ENCODE measurements at regions not wholly inside any gene's neighbourhood (a gene's known extent, or its start where the extent isn't known, plus 50 kb on each side); places are given as distances from the start of the nearest gene placed in this dataset.

GRCh38 chr9:38224941-38225340 lies 155.9 kb upstream of the SHB start:
- no peaks in the 10 kb centered on the region for H3K36me3 Mint-ChIP-seq
- H3K27me3 Mint-ChIP-seq (ENCODE audit: low read depth): peaks cover 99% of the 10 kb centered on the region
- no peaks in the 10 kb centered on the region for H3K9me3 Mint-ChIP-seq
- CTCF ChIA-PET: no interaction called here
- no peak overlapping the region for H3K4me3 Mint-ChIP-seq
- POLR2A ChIA-PET: no interaction called here
- no peak for DNase-seq (ENCODE audit: low spot score)
- H3K27ac Mint-ChIP-seq: no peak overlapping the region
- ATAC-seq: no peak
- TF ChIP-seq SP1 (CRISPR knock-in tag; conservative IDR thresholded peaks at IDR 0.05): no peak
- TF ChIP-seq ATF1 (CRISPR knock-in tag; IDR thresholded peaks at IDR 0.05): no peak
- TF ChIP-seq RORB (CRISPR knock-in tag; IDR thresholded peaks at IDR 0.05): no peak
- TF ChIP-seq JAZF1 (CRISPR knock-in tag; IDR thresholded peaks at IDR 0.05): no peak
- no peak for TF ChIP-seq ZBTB21 (CRISPR knock-in tag; IDR thresholded peaks at IDR 0.05; ENCODE audit: borderline replicate concordance)
- TF ChIP-seq STAT6 (CRISPR knock-in tag; conservative IDR thresholded peaks at IDR 0.05; ENCODE audit: low read depth): no peak
- no peak for TF ChIP-seq CREB1 (CRISPR knock-in tag; IDR thresholded peaks at IDR 0.05)
- TF ChIP-seq, protein P1, sequence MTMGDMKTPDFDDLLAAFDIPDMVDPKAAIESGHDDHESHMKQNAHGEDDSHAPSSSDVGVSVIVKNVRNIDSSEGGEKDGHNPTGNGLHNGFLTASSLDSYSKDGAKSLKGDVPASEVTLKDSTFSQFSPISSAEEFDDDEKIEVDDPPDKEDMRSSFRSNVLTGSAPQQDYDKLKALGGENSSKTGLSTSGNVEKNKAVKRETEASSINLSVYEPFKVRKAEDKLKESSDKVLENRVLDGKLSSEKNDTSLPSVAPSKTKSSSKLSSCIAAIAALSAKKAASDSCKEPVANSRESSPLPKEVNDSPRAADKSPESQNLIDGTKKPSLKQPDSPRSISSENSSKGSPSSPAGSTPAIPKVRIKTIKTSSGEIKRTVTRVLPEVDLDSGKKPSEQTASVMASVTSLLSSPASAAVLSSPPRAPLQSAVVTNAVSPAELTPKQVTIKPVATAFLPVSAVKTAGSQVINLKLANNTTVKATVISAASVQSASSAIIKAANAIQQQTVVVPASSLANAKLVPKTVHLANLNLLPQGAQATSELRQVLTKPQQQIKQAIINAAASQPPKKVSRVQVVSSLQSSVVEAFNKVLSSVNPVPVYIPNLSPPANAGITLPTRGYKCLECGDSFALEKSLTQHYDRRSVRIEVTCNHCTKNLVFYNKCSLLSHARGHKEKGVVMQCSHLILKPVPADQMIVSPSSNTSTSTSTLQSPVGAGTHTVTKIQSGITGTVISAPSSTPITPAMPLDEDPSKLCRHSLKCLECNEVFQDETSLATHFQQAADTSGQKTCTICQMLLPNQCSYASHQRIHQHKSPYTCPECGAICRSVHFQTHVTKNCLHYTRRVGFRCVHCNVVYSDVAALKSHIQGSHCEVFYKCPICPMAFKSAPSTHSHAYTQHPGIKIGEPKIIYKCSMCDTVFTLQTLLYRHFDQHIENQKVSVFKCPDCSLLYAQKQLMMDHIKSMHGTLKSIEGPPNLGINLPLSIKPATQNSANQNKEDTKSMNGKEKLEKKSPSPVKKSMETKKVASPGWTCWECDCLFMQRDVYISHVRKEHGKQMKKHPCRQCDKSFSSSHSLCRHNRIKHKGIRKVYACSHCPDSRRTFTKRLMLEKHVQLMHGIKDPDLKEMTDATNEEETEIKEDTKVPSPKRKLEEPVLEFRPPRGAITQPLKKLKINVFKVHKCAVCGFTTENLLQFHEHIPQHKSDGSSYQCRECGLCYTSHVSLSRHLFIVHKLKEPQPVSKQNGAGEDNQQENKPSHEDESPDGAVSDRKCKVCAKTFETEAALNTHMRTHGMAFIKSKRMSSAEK (CRISPR knock-in tag; IDR thresholded peaks at IDR 0.05; ENCODE audit: borderline replicate concordance): no peak
- no peak for TF ChIP-seq NR2C2 (CRISPR knock-in tag; IDR thresholded peaks at IDR 0.05)
- peaks cover 29% of the 10 kb centered on the region for H3K4me1 Mint-ChIP-seq

DNA sequence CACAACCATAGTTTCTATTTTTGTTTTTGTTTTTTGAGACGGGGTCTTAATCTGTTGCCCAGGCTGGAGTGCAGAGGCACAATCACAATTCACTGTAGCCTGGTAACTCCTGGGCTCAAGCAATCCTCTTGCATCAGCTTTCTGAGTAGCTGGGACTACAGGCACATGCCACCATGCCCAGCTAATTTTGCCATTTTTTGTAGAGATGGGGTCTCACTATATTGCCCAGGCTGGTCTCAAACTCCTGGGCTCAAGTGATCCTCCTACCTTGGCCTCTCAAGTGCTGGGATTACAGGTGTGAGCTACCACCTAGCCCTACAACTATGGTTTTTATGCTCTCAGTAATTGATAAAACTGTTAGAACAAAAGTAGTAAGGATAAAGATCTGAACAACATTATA lies 147.5 kb upstream of the SHB start:
- Mint-ChIP-seq H3K9me3 (no peaks in the 10 kb centered on the region), H3K36me3 (no peaks in the 10 kb centered on the region), H3K4me1 (peaks cover 13% of the 10 kb centered on the region), H3K27me3 (ENCODE audit: low read depth) (peaks cover 100% of the 10 kb centered on the region), H3K4me3 (no peak overlapping the region), H3K27ac (no peak overlapping the region)
- ChIA-PET CTCF (no interaction called here), POLR2A (no interaction called here)
- DNase-seq (ENCODE audit: low spot score) (no peak), ATAC-seq (no peak)
- peak; percentile 60 for TF ChIP-seq ZNF121 (CRISPR knock-in tag; IDR thresholded peaks at IDR 0.05)
- TF ChIP-seq EMX1 (CRISPR knock-in tag; IDR thresholded peaks at IDR 0.05): no peak
- no peak for TF ChIP-seq NR1H2 (CRISPR knock-in tag; IDR thresholded peaks at IDR 0.05)

DNA sequence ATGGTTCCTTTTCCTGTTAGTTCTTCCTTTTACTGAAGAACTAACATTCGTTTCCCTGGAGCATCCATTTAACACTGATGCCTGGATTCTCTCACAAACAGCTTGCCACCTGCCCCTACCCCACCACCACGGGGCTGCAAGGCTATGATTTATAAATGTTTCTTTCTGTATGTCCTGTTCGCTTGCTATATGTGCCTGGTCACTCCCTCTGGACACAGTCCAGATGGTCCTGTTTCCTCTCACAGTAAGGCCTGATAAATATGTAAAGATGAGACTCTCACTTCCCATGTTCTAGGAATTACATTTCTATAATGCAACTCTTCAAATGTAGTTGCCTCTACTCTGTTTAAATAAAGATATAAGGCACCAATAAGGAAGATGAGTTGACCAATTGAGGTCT lies 146.4 kb upstream of the SHB start:
- no peak overlapping the region for H3K27ac Mint-ChIP-seq
- CTCF ChIA-PET: no interaction called here
- POLR2A ChIA-PET: no interaction called here
- no peak for DNase-seq (ENCODE audit: low spot score)
- no peak for TF ChIP-seq RELA (CRISPR knock-in tag; IDR thresholded peaks at IDR 0.05; ENCODE audit: borderline replicate concordance)
- H3K4me1 Mint-ChIP-seq: peaks cover 13% of the 10 kb centered on the region
- no peak overlapping the region for H3K4me3 Mint-ChIP-seq
- no peaks in the 10 kb centered on the region for H3K36me3 Mint-ChIP-seq
- peaks cover 100% of the 10 kb centered on the region for H3K27me3 Mint-ChIP-seq (ENCODE audit: low read depth)
- H3K9me3 Mint-ChIP-seq: no peaks in the 10 kb centered on the region
- no peak for ATAC-seq

DNA sequence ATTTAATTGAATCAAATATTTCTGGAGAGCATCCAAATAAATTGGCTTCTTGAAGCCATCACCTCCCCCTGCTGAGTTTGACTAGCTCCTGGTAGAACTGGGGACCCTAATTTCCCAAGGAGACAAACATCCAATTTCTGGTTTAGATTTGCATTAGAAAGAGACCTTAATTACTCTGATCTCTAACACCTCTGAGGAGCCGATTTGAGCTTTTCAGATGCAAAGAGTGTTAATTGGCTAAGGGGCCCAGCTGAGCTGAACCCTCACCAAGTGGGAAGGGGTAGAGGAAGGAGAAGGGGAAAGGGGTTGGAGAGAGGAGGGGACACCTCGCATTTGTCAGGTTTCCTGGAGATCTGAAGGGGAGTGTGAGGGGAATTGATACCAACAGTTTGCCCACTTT lies 145.4 kb upstream of the SHB start:
- no peak overlapping the region for H3K4me3 Mint-ChIP-seq
- no peak for TF ChIP-seq ZNF281 (CRISPR knock-in tag; IDR thresholded peaks at IDR 0.05)
- TF ChIP-seq SP1 (CRISPR knock-in tag; conservative IDR thresholded peaks at IDR 0.05): 0 out of 2 replicates have a peak, but pooled peaks have one; percentile 38
- peak; percentile 31; the same call in 1 of the 2 replicates for TF ChIP-seq FOXK1 (CRISPR knock-in tag; IDR thresholded peaks at IDR 0.05)
- TF ChIP-seq ETV6 (CRISPR knock-in tag; IDR thresholded peaks at IDR 0.05): peak; percentile 79
- TF ChIP-seq, protein P2, sequence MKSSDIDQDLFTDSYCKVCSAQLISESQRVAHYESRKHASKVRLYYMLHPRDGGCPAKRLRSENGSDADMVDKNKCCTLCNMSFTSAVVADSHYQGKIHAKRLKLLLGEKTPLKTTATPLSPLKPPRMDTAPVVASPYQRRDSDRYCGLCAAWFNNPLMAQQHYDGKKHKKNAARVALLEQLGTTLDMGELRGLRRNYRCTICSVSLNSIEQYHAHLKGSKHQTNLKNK (CRISPR knock-in tag; IDR thresholded peaks at IDR 0.05): peak; percentile 97
- TF ChIP-seq, protein P3, sequence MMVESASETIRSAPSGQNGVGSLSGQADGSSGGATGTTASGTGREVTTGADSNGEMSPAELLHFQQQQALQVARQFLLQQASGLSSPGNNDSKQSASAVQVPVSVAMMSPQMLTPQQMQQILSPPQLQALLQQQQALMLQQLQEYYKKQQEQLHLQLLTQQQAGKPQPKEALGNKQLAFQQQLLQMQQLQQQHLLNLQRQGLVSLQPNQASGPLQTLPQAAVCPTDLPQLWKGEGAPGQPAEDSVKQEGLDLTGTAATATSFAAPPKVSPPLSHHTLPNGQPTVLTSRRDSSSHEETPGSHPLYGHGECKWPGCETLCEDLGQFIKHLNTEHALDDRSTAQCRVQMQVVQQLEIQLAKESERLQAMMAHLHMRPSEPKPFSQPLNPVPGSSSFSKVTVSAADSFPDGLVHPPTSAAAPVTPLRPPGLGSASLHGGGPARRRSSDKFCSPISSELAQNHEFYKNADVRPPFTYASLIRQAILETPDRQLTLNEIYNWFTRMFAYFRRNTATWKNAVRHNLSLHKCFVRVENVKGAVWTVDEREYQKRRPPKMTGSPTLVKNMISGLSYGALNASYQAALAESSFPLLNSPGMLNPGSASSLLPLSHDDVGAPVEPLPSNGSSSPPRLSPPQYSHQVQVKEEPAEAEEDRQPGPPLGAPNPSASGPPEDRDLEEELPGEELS (CRISPR knock-in tag; IDR thresholded peaks at IDR 0.05): peak; percentile 49; the same call in 1 of the 2 replicates

More for the DNA sequence above, 145.4 kb upstream of the SHB start:
- no peaks in the 10 kb centered on the region for H3K9me3 Mint-ChIP-seq
- peak; percentile 57 for DNase-seq (ENCODE audit: low spot score)
- ATAC-seq: peak; percentile 99
- peaks cover 13% of the 10 kb centered on the region for H3K4me1 Mint-ChIP-seq
- H3K36me3 Mint-ChIP-seq: no peaks in the 10 kb centered on the region
- CTCF ChIA-PET: interaction anchor here (1.0 to 1.3 kb wide), 5 partner anchors 53 to 301 kb away, joined by 3 to 6 read pairs (median 5); no protein-coding TSS in a partner anchor
- no peak overlapping the region for H3K27ac Mint-ChIP-seq
- POLR2A ChIA-PET: interaction anchor here (1.1 kb wide), 1 partner anchor 12 kb away, joined by 6 read pairs; no protein-coding TSS in a partner anchor
- H3K27me3 Mint-ChIP-seq (ENCODE audit: low read depth): peaks cover 100% of the 10 kb centered on the region

Measured in WTC11 (cell line).